K562 (cell line): ENCODE measurements at regions not wholly inside any gene's neighbourhood (a gene's known extent, or its start where the extent isn't known, plus 50 kb on each side); places are given as distances from the start of the nearest gene placed in this dataset.

ENCODE experiments used
- ATAC-seq: fragments of 200-7000 bp; cut with Tn5 transposase; 3 replicates; pipeline ENCODE4 v1.9.1; 2020; ENCODE audit warnings: moderate library complexity
- BruUV-seq: library from RNA; stranded (reverse); fragments of 400-500 nt; replicated peaks from 2 replicates; lab custom pipeline; 2021; lab: Mats Ljungman, UMichigan
- CTCF ChIA-PET: fragments of 300-600 bp; formaldehyde crosslinking; extraction: SDS; loops from one replicate; lab custom pipeline; 2021; ENCODE audit warnings: low intra/inter-chr PET ratio; lab: Yijun Ruan, JAX
- POLR2A ChIA-PET: fragments of 300-600, 350-650 bp; sonication (Branson Sonifier 250); formaldehyde crosslinking; extraction: SDS; loops from one replicate; lab custom pipeline; 2021; ENCODE audit warnings: antibody characterized with exemption, inconsistent platforms; lab: Yijun Ruan, JAX
- DNase-seq, 4 experiments: peaks; one replicate each; pipeline versions ENCODE4 v3.0.0 to v3.0.0-alpha.2; 2011 to 2018; ENCODE audit warnings: low spot score in 3 of 4, mixed read lengths in 3 of 4; ENCODE audit errors: extremely low read depth in 1 of 4
- FAIRE-seq: peaks from 2 replicates; lab custom pipeline; 2011; peaks lifted over from hg19 to GRCh38; lab: Jason Lieb, UNC
- H2AFZ ChIP-seq: 2 replicates; pipeline ENCODE4 v1.6.0; 2011; ENCODE audit warnings: low read depth, low read length, control low read depth, inconsistent platforms
- H3K27ac ChIP-seq: fragments of 200-600 bp; 3 replicates; pipeline ENCODE4 v1.8.0; 2011; ENCODE audit warnings: low read depth, mild to moderate bottlenecking, control low read depth, inconsistent platforms, low read length, moderate library complexity, mixed read lengths; ENCODE audit errors: extremely low read depth
- H3K27me3 ChIP-seq, 2 experiments: fragments of 300-600 bp in 1 of 2; 2 replicates in 1 of 2; 3 replicates in 1 of 2; pipeline versions ENCODE4 v1.6.0 to v1.8.0; 2011; ENCODE audit warnings: inconsistent platforms in 2 of 2, low read length in 2 of 2, mild to moderate bottlenecking in 1 of 2, mixed read lengths in 1 of 2, moderate library complexity in 1 of 2; ENCODE audit not compliant: control insufficient read depth in 2 of 2, insufficient read depth in 2 of 2
- H3K36me3 ChIP-seq: fragments of 300-600 bp; 3 replicates; pipeline ENCODE4 v1.8.0; 2011; ENCODE audit warnings: mild to moderate bottlenecking, low read length, inconsistent platforms; ENCODE audit not compliant: control insufficient read depth, insufficient read depth
- H3K4me1 ChIP-seq, 2 experiments: fragments of 200-600 bp in 1 of 2; replicated peaks in 1 of 2; 2 replicates in 1 of 2; 3 replicates in 1 of 2; pipeline versions ENCODE4 v1.5.1 to v1.8.0; 2011; ENCODE audit warnings: inconsistent platforms in 2 of 2, low read length in 2 of 2, mild to moderate bottlenecking in 1 of 2, mixed read lengths in 1 of 2, moderate library complexity in 1 of 2; ENCODE audit not compliant: control insufficient read depth in 2 of 2, insufficient read depth in 2 of 2
- H3K4me2 ChIP-seq: 2 replicates; pipeline ENCODE4 v1.6.1; 2011; ENCODE audit warnings: low read length, control low read depth, inconsistent platforms, mixed read lengths; ENCODE audit not compliant: insufficient read depth
- H3K4me3 ChIP-seq: fragments of 200-600 bp; sonication (generic), shearing (Covaris generic); 2 replicates; pipeline ENCODE4 v1.5.1; 2016; ENCODE audit warnings: control low read depth, inconsistent platforms
- H3K79me2 ChIP-seq: fragments of 200-600 bp; 3 replicates; pipeline ENCODE4 v1.8.0; 2011; ENCODE audit warnings: low read length, inconsistent platforms; ENCODE audit not compliant: control insufficient read depth, insufficient read depth
- H3K9ac ChIP-seq, 2 experiments: 2 replicates each; pipeline versions ENCODE4 v1.6.0 to v1.6.1; 2011; ENCODE audit warnings: low read depth in 2 of 2, low read length in 2 of 2, control low read depth in 1 of 2, inconsistent platforms in 1 of 2, mild to moderate bottlenecking in 1 of 2, mixed read lengths in 1 of 2; ENCODE audit not compliant: insufficient read depth in 1 of 2
- H3K9me1 ChIP-seq: one replicate; pipeline ENCODE4 v1.6.0; 2011; ENCODE audit warnings: inconsistent platforms, mild to moderate bottlenecking, low read length, moderate library complexity; ENCODE audit not compliant: control insufficient read depth, insufficient read depth
- H3K9me3 ChIP-seq: replicated peaks from 2 replicates; pipeline ENCODE4 v1.5.1; 2011; ENCODE audit warnings: low read depth, low read length, inconsistent platforms; ENCODE audit not compliant: control insufficient read depth, insufficient read depth
- H4K20me1 ChIP-seq: replicated peaks from 2 replicates; pipeline ENCODE4 v1.6.1; 2011; ENCODE audit warnings: low read length, inconsistent platforms, mixed read lengths; ENCODE audit not compliant: control insufficient read depth, insufficient read depth
- CREM ChIP-seq: IDR thresholded peaks from 2 replicates; pipeline ENCODE4 v1.6.1; 2014; ENCODE audit warnings: antibody characterized with exemption, low read depth
- FOXM1 ChIP-seq, 2 experiments: fragments of 450-650 bp in 1 of 2; sonication (generic) in 1 of 2; formaldehyde crosslinking in 1 of 2; IDR thresholded peaks; 2 replicates each; pipeline versions ENCODE4 v1.6.1 to v1.9.0; 2017 to 2022; ENCODE audit warnings: low read depth in 2 of 2, mild to moderate bottlenecking in 2 of 2, missing genetic modification reagents in 1 of 2, moderate library complexity in 1 of 2
- GABPB2 ChIP-seq: fragments of 250-450 bp; sonication (Bioruptor Pico); conservative IDR thresholded peaks from 2 replicates; pipeline ENCODE4 v1.5.1; 2021; ENCODE audit warnings: mild to moderate bottlenecking
- JUND ChIP-seq, 2 experiments: IDR thresholded peaks; 2 replicates in 1 of 2; 3 replicates in 1 of 2; pipeline ENCODE4 v1.6.1; 2011; ENCODE audit warnings: borderline replicate concordance in 2 of 2, low read depth in 2 of 2, low read length in 2 of 2, improper control_type of control experiment in 1 of 2, missing biosample characterization in 1 of 2, missing genetic modification characterization in 1 of 2, missing genetic modification reagents in 1 of 2
- NCOA4 ChIP-seq: fragments of 450-650 bp; IDR thresholded peaks from 2 replicates; pipeline ENCODE4 v1.6.1; 2018; ENCODE audit warnings: mild to moderate bottlenecking; ENCODE audit not compliant: partially characterized antibody
- SREBF1 ChIP-seq: fragments of 150-350 bp; IDR thresholded peaks from 2 replicates; pipeline ENCODE4 v1.6.1; 2014; ENCODE audit warnings: antibody characterized with exemption, low read depth, low read length, borderline replicate concordance
- ZNF324 ChIP-seq: fragments of 250-450 bp; sonication (Bioruptor Pico); IDR thresholded peaks from 2 replicates; pipeline ENCODE4 v1.4.0; 2020; ENCODE audit warnings: mild to moderate bottlenecking
- WGBS: fragments of 100-300 bp; shearing (Covaris generic); methylation state at CpG from one replicate; pipeline ENCODE4 v1.1.6; 2016; ENCODE audit warnings: low coverage, mixed read lengths; ENCODE audit not compliant: insufficient coverage; ENCODE audit errors: missing lambda C conversion rate; 5-methylcytosine and 5-hydroxymethylcytosine counted together
- in situ Hi-C: fragments of 300-500 bp; cut with MboI; formaldehyde crosslinking; loops from 4 replicates; pipeline ENCODE4 v1.15.0; 2018; ENCODE audit warnings: inconsistent platforms, mixed read lengths
- intact Hi-C: fragments of 100-400 bp; cut with micrococcal nuclease; formaldehyde crosslinking; loops from 2 replicates; pipeline ENCODE4 v1.14.2; 2022
- TF ChIP-seq, protein P1 (sequence below): IDR thresholded peaks from 2 replicates; pipeline ENCODE4 v1.6.1; 2011; ENCODE audit warnings: borderline replicate concordance, low read depth, mild to moderate bottlenecking, moderate library complexity, low read length; ENCODE audit not compliant: insufficient read depth, poor library complexity, severe bottlenecking
- TF ChIP-seq, protein P2 (sequence below): fragments of 250-450 bp; sonication (Bioruptor Pico); IDR thresholded peaks from 2 replicates; pipeline ENCODE4 v1.8.0; 2022; ENCODE audit warnings: inconsistent platforms, mild to moderate bottlenecking, moderate library complexity, borderline replicate concordance

DNA sequence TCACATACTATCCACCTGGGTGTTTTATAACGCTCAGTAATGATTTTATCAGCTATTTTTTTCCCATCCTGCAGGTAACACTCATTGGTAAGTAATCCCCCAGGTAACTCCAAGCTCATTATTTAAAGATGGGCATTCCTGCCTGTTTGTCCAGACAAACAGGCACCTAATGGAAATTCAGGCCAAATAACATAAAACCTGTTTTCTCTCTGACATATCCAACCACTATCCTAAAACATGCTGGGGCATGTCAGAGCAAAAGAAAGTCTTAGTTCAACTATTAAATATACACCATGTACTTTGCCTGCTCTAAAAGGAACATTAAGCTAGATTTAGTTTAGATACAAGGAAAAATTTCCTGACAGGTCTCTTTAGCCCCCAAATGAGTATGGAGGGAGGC lies 987.7 kb downstream of the TTLL7 start:
- no TSS peak for BruUV-seq
- POLR2A ChIA-PET: no interaction called here
- FAIRE-seq: no peak

More for the DNA sequence above, 987.7 kb downstream of the TTLL7 start:
- intact Hi-C loops: no loop called here
- no peaks in the 10 kb centered on the region for H3K4me1 ChIP-seq
- TF ChIP-seq CREM: no peak
- no peak for TF ChIP-seq SREBF1
- TF ChIP-seq, protein P1, sequence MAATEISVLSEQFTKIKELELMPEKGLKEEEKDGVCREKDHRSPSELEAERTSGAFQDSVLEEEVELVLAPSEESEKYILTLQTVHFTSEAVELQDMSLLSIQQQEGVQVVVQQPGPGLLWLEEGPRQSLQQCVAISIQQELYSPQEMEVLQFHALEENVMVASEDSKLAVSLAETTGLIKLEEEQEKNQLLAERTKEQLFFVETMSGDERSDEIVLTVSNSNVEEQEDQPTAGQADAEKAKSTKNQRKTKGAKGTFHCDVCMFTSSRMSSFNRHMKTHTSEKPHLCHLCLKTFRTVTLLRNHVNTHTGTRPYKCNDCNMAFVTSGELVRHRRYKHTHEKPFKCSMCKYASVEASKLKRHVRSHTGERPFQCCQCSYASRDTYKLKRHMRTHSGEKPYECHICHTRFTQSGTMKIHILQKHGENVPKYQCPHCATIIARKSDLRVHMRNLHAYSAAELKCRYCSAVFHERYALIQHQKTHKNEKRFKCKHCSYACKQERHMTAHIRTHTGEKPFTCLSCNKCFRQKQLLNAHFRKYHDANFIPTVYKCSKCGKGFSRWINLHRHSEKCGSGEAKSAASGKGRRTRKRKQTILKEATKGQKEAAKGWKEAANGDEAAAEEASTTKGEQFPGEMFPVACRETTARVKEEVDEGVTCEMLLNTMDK: no peak
- TF ChIP-seq JUND (IDR thresholded peaks at IDR 0.05; ENCODE audit: borderline replicate concordance, low read depth, low read length): no peak
- no peak for TF ChIP-seq JUND (tag; IDR thresholded peaks at IDR 0.05; ENCODE audit: borderline replicate concordance, low read depth, low read length)
- no peak for TF ChIP-seq FOXM1 (IDR thresholded peaks at IDR 0.05; ENCODE audit: low read depth)
- no peak for TF ChIP-seq FOXM1 (CRISPR knock-in tag; IDR thresholded peaks at IDR 0.05; ENCODE audit: low read depth)
- TF ChIP-seq GABPB2 (CRISPR knock-in tag): no peak
- TF ChIP-seq ZNF324 (CRISPR knock-in tag): no peak
- no peak for TF ChIP-seq NCOA4
- TF ChIP-seq, protein P2, sequence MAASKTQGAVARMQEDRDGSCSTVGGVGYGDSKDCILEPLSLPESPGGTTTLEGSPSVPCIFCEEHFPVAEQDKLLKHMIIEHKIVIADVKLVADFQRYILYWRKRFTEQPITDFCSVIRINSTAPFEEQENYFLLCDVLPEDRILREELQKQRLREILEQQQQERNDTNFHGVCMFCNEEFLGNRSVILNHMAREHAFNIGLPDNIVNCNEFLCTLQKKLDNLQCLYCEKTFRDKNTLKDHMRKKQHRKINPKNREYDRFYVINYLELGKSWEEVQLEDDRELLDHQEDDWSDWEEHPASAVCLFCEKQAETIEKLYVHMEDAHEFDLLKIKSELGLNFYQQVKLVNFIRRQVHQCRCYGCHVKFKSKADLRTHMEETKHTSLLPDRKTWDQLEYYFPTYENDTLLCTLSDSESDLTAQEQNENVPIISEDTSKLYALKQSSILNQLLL (CRISPR knock-in tag): no peak
- H3K4me2 ChIP-seq: no peak overlapping the region
- CTCF ChIA-PET: no interaction called here
- H3K27ac ChIP-seq: no peak overlapping the region
- H3K9me3 ChIP-seq: no peaks in the 10 kb centered on the region
- no peaks in the 10 kb centered on the region for H3K9me1 ChIP-seq
- no peak overlapping the region for H2AFZ ChIP-seq
- no peaks in the 10 kb centered on the region for H3K27me3 ChIP-seq
- in situ Hi-C loops: no loop called here
- no peaks in the 10 kb centered on the region for H3K79me2 ChIP-seq
- no peak overlapping the region for H3K4me3 ChIP-seq
- ATAC-seq (no peak), DNase-seq (no peak)
- H3K9ac ChIP-seq: no peak overlapping the region
- WGBS: 0% methylated on average over 1 of the region's 1 CpG
- H3K36me3 ChIP-seq: no peaks in the 10 kb centered on the region
- no peaks in the 10 kb centered on the region for H4K20me1 ChIP-seq
